Fibroblast of pulmonary artery (primary cell): ENCODE measurements at regions not wholly inside any gene's neighbourhood (a gene's known extent, or its start where the extent isn't known, plus 50 kb on each side); places are given as distances from the start of the nearest gene placed in this dataset.

ENCODE experiments used
- DNase-seq: peaks from one replicate; pipeline ENCODE4 v3.0.0-alpha.2; 2010; ENCODE audit warnings: low read depth
- H3K4me3 ChIP-seq: replicated peaks from 2 replicates; pipeline ENCODE4 v1.5.1; 2011; ENCODE audit warnings: low read depth, mild to moderate bottlenecking, control low read depth, low read length, moderate library complexity
- TF ChIP-seq, protein P1 (sequence below): IDR thresholded peaks from 2 replicates; pipeline ENCODE4 v1.5.1; 2011; ENCODE audit warnings: mild to moderate bottlenecking, control low read depth, low read length, inconsistent platforms; ENCODE audit errors: missing control alignments

GRCh38 chr6:101279410-101279809 is 114.1 kb upstream of the GRIK2 start:
- H3K4me3 ChIP-seq: no peak overlapping the region
- no peak for DNase-seq
- TF ChIP-seq, protein P1, sequence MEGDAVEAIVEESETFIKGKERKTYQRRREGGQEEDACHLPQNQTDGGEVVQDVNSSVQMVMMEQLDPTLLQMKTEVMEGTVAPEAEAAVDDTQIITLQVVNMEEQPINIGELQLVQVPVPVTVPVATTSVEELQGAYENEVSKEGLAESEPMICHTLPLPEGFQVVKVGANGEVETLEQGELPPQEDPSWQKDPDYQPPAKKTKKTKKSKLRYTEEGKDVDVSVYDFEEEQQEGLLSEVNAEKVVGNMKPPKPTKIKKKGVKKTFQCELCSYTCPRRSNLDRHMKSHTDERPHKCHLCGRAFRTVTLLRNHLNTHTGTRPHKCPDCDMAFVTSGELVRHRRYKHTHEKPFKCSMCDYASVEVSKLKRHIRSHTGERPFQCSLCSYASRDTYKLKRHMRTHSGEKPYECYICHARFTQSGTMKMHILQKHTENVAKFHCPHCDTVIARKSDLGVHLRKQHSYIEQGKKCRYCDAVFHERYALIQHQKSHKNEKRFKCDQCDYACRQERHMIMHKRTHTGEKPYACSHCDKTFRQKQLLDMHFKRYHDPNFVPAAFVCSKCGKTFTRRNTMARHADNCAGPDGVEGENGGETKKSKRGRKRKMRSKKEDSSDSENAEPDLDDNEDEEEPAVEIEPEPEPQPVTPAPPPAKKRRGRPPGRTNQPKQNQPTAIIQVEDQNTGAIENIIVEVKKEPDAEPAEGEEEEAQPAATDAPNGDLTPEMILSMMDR: no peak

DNA sequence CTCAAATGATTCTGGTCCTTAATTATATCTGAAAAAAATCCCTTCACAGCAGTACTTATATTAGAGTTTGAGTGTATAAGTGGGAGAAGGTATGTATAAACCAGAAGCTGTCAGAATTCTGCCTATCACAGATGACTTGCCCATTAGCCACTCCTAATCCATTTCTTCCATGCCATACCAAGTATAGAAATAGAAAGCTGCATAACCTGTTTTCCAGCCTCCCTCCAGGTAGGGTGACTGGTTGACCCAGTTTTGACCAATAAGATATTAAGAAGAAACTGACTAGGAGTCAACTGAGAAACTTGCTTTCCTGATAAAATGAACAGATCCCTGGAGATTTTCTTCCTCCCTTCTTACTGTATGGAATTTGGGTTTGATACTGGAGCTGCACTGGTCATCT is 112.2 kb upstream of the GRIK2 start:
- TF ChIP-seq, protein P1: no peak
- no peak overlapping the region for H3K4me3 ChIP-seq
- DNase-seq: no peak

DNA sequence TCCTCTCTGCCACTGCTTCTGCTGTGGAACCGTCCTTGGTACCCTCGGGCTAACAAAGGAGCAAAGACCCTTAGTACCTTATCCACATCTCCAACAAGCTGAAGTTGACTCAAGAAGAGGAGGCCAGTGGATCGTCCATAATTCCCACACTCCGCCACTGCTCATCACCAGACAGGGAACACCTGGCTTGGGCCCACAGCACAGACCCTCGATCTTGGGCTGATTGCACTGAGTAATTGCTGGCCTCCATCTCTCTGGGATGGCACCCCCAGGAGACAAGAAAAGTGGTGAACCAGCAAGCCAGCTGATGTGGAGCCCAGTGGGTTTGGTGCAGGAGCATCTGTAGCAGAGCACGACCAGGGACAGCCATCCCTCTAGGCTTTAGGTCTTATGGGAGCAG is 109.4 kb upstream of the GRIK2 start:
- TF ChIP-seq, protein P1: no peak
- no peak overlapping the region for H3K4me3 ChIP-seq
- no peak for DNase-seq

- no peak for DNase-seq
- TF ChIP-seq, protein P1: no peak
- H3K4me3 ChIP-seq: no peak overlapping the region
These were observed 107.4 kb upstream of the GRIK2 start for GRCh38 chr6:101286146-101286545.

DNA sequence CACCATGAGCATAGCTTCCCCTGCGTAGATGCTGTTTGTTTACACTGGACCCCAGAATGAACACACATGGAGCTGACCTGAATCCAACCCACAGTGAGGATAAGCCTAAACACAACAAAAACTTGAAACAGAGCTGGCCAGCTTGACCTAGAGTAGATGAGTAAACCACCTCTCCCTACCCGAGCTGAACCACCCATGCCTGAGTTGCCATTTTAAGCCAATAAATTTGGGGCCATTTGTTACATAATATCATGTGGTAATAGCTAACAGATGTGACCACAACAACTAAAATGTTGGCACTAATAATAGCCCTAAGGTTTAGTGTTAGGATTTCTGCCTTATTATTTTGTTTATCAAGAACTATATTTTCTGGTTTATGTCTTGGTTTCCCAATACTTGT is 103.2 kb upstream of the GRIK2 start:
- H3K4me3 ChIP-seq: no peak overlapping the region
- no peak for DNase-seq
- TF ChIP-seq, protein P1: no peak

- TF ChIP-seq, protein P1: no peak
- no peak for DNase-seq
These were observed 99.4 kb upstream of the GRIK2 start for GRCh38 chr6:101294051-101294638.

GRCh38 chr6:101294676-101295075 is 98.8 kb upstream of the GRIK2 start:
- TF ChIP-seq, protein P1: no peak
- no peak overlapping the region for H3K4me3 ChIP-seq
- no peak for DNase-seq

More at GRCh38 chr6:101294051-101294638, 99.4 kb upstream of the GRIK2 start:
- H3K4me3 ChIP-seq: no peak overlapping the region
